Lung (tissue), 11 donors: ENCODE measurements at regions not wholly inside any gene's neighbourhood (a gene's known extent, or its start where the extent isn't known, plus 50 kb on each side); places are given as distances from the start of the nearest gene placed in this dataset.

Experiments used
- ATAC-seq: fragments of 200-7000 bp; cut with Tn5 transposase; one replicate; pipeline ENCODE4 v1.9.1; 2020; ENCODE audit warnings: moderate number of reproducible peaks; ENCODE audit not compliant: insufficient read depth, low FRiP score
- DNase-seq, 3 donors: peaks; one replicate each; pipeline ENCODE4 v3.0.0-alpha.2; 2013 to 2017
- H3K27ac ChIP-seq, 2 donors: one replicate each; pipeline ENCODE4 v1.5.1; 2013; ENCODE audit warnings: mild to moderate bottlenecking in 2 of 2, moderate library complexity in 2 of 2, control low read depth in 1 of 2, inconsistent platforms in 1 of 2, low read depth in 1 of 2, low read length in 1 of 2
- H3K27me3 ChIP-seq, 3 donors: one replicate each; pipeline ENCODE4 v1.5.1; 2013; ENCODE audit warnings: low read length in 2 of 3; ENCODE audit not compliant: control insufficient read depth in 3 of 3, insufficient read depth in 3 of 3
- H3K36me3 ChIP-seq, 4 donors: one replicate each; pipeline ENCODE4 v1.5.1; 2013; ENCODE audit warnings: low read length in 4 of 4, mild to moderate bottlenecking in 1 of 4, moderate library complexity in 1 of 4; ENCODE audit not compliant: control insufficient read depth in 4 of 4, insufficient read depth in 4 of 4
- H3K4me1 ChIP-seq, 5 donors: one replicate each; pipeline ENCODE4 v1.5.1; 2013; ENCODE audit warnings: low read length in 5 of 5, mild to moderate bottlenecking in 2 of 5, moderate library complexity in 1 of 5; ENCODE audit not compliant: control insufficient read depth in 5 of 5, insufficient read depth in 5 of 5
- H3K4me3 ChIP-seq: one replicate; pipeline ENCODE4 v1.5.1; 2013; ENCODE audit warnings: mild to moderate bottlenecking, control low read depth, moderate library complexity
- H3K9ac ChIP-seq, 2 donors: one replicate each; pipeline ENCODE4 v1.5.1; 2013; ENCODE audit warnings: low read length in 2 of 2, control low read depth in 1 of 2; ENCODE audit not compliant: insufficient read depth in 1 of 2
- H3K9me3 ChIP-seq, 4 donors: one replicate each; pipeline ENCODE4 v1.5.1; 2013; ENCODE audit warnings: low read length in 3 of 4, mild to moderate bottlenecking in 1 of 4, moderate library complexity in 1 of 4; ENCODE audit not compliant: control insufficient read depth in 4 of 4, insufficient read depth in 3 of 4
- WGBS, 2 donors: extraction: QIAGEN DNeasy Blood & Tissue Kit; methylation state at CpG; one replicate each; pipeline ENCODE4 v1.1.7; 2013; 5-methylcytosine and 5-hydroxymethylcytosine counted together
- TF ChIP-seq, protein P1 (sequence below): IDR thresholded peaks from 2 replicates; pipeline ENCODE4 v1.5.1; 2012; ENCODE audit warnings: mild to moderate bottlenecking; ENCODE audit errors: control extremely low read depth, extremely low read depth
- donor health status: control.
- donor health status: control.
- donor health status: Bipolar disorder and iron deficiency.
- donor health status: healthy.
- donor health status: DM: yes; HTN: yes; CAD: no.

DNA sequence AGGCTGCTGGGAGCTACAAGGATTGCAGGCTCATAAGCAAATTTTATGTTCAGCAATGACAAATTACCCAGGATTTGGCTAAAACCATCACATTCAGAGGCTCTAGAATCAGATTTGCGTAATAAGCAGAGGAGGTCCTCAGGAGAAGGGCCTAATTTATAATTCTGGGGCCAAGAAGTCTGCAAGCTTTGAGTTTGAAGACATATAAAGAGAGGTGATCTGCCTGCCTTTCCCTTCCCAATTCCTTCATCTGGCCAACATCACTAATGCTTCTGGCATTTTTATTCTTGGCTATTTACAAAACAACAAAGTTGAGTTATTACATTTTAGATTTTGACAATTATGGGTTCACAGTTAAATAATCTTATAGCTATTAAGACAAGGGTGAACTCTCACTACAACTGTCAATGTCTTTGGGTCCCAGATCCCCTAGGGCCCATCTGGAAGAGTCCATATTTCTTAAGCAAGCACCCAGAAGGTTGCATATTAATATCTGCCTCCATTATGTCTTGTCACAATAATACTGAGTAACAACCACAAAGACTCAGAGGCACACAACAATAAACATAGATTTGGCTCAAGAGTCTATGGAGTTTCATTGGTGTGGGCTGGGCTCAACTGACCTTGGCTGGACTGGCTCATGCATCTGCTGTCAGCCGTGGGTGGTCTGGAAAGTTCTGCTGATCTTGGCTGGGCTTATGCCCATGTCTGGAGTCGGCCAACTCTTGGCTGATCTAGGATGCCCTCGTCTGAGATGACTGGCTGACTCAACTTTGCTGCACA lies 67.2 kb upstream of the CD82 start:
- H3K4me1 ChIP-seq: peaks cover 0 to 14% (median 0%) of the 10 kb centered on the region in 5 donors
- WGBS, 2 donors: 75 to 78% methylated on average over 4 of the region's 4 CpGs
- DNase-seq: peak; percentile 75 to 85 (median 77)
- no peaks in the 10 kb centered on the region for H3K36me3 ChIP-seq
- TF ChIP-seq, protein P1, sequence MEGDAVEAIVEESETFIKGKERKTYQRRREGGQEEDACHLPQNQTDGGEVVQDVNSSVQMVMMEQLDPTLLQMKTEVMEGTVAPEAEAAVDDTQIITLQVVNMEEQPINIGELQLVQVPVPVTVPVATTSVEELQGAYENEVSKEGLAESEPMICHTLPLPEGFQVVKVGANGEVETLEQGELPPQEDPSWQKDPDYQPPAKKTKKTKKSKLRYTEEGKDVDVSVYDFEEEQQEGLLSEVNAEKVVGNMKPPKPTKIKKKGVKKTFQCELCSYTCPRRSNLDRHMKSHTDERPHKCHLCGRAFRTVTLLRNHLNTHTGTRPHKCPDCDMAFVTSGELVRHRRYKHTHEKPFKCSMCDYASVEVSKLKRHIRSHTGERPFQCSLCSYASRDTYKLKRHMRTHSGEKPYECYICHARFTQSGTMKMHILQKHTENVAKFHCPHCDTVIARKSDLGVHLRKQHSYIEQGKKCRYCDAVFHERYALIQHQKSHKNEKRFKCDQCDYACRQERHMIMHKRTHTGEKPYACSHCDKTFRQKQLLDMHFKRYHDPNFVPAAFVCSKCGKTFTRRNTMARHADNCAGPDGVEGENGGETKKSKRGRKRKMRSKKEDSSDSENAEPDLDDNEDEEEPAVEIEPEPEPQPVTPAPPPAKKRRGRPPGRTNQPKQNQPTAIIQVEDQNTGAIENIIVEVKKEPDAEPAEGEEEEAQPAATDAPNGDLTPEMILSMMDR: no peak
- ATAC-seq: no peak
- H3K27me3 ChIP-seq: no peaks in the 10 kb centered on the region
- peaks cover 0 to 4% (median 0%) of the 10 kb centered on the region in 4 donors for H3K9me3 ChIP-seq
- H3K4me3 ChIP-seq: no peak overlapping the region
- no peak overlapping the region for H3K9ac ChIP-seq
- no peak overlapping the region for H3K27ac ChIP-seq

DNA sequence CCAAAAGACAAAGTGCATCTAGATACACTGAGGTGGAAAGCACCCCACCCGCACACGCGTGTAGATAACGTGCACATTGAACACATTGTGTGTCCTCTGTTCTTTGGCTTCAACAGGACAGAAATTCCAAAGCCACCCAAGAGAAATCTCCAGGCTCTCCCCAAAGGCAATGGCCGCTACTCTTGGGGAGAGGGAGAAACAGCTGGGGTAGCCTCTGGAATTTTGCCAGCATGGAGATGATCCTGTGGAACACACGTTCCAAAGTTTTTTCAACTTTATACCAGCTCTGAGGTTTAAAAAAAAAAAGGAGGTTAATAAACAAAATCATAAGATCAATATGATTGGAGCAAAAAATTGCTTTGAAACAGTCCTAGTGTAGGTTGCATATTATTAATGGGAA lies 63.0 kb upstream of the CD82 start:
- H3K9ac ChIP-seq: no peak overlapping the region
- 88 to 90% methylated on average over 6 of the region's 6 CpGs for WGBS, 2 donors
- H3K27me3 ChIP-seq: no peaks in the 10 kb centered on the region
- ATAC-seq: no peak
- no peaks in the 10 kb centered on the region for H3K36me3 ChIP-seq
- H3K4me3 ChIP-seq: no peak overlapping the region
- peaks cover 0 to 7% (median 0%) of the 10 kb centered on the region in 5 donors for H3K4me1 ChIP-seq
- TF ChIP-seq, protein P1: no peak
- peak in 1 of 3 donors; percentile 12 for DNase-seq
- H3K27ac ChIP-seq: no peak overlapping the region
- peaks cover 0 to 11% (median 0%) of the 10 kb centered on the region in 4 donors for H3K9me3 ChIP-seq

DNA sequence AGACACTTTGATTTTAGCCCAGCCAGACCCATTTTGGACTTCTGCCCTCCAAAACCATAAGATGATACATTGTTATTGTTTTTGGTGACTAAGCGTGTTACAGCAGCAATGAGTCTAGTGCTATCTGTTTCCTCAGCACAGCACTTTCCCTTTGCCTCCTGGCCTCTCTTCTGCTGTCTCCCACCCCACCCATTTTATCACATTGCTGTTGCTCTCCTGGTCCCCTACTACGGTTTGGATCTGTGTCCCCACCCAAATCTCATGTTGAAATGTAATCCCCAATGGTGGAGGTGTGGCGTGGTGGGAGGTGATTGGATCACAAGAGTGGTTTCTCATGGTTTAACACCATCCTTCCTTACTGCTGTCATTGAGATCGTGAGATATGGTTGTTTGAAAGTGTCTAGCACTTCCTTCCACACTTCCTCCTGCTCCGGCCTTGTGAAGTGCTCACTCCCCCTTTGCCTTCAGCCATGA lies 59.8 kb upstream of the CD82 start:
- Histone ChIP-seq H3K4me3 (no peak overlapping the region), H3K27me3 (no peaks in the 10 kb centered on the region), H3K27ac (no peak overlapping the region), H3K36me3 (no peaks in the 10 kb centered on the region), H3K4me1 (peaks cover 0 to 4% (median 0%) of the 10 kb centered on the region in 5 donors), H3K9me3 (peaks cover 0 to 9% (median 0%) of the 10 kb centered on the region in 4 donors), H3K9ac (no peak overlapping the region)
- ATAC-seq (no peak), DNase-seq (no peak)
- WGBS, 2 donors: 58 to 60% methylated on average over 5 of the region's 5 CpGs
- TF ChIP-seq, protein P1: no peak
